Osteoblast (primary cell): ENCODE measurements at regions not wholly inside any gene's neighbourhood (a gene's known extent, or its start where the extent isn't known, plus 50 kb on each side); places are given as distances from the start of the nearest gene placed in this dataset.

ENCODE experiments used
- DNase-seq: peaks from one replicate; pipeline ENCODE4 v3.0.0; 2011; ENCODE audit warnings: low spot score, mixed read lengths; ENCODE audit not compliant: insufficient read length; ENCODE audit errors: missing footprints
- H2AFZ ChIP-seq: 2 replicates; pipeline ENCODE4 v1.6.0; 2011; ENCODE audit warnings: mild to moderate bottlenecking, low read length
- H3K27ac ChIP-seq: 2 replicates; pipeline ENCODE4 v1.5.1; 2011; ENCODE audit warnings: mild to moderate bottlenecking, low read depth, low read length, moderate library complexity
- H3K27me3 ChIP-seq: 2 replicates; pipeline ENCODE4 v1.6.0; 2012; ENCODE audit warnings: mild to moderate bottlenecking, control low read depth, inconsistent platforms, low read length, moderate library complexity; ENCODE audit not compliant: insufficient read depth
- H3K36me3 ChIP-seq: 2 replicates; pipeline ENCODE4 v1.5.1; 2011; ENCODE audit warnings: mild to moderate bottlenecking, low read length, control low read depth, moderate library complexity; ENCODE audit not compliant: insufficient read depth
- H3K4me1 ChIP-seq: 2 replicates; pipeline ENCODE4 v1.5.1; 2011; ENCODE audit warnings: mild to moderate bottlenecking, low read length, control low read depth, moderate library complexity; ENCODE audit not compliant: insufficient read depth
- H3K4me2 ChIP-seq: 2 replicates; pipeline ENCODE4 v1.6.0; 2011; ENCODE audit warnings: mild to moderate bottlenecking, low read length; ENCODE audit not compliant: insufficient read depth
- H3K4me3 ChIP-seq: fragments of 200-600 bp; sonication (generic); 3 replicates; pipeline ENCODE4 v1.5.1; 2012; ENCODE audit warnings: mild to moderate bottlenecking, low read length, inconsistent platforms; ENCODE audit not compliant: insufficient read depth
- H3K79me2 ChIP-seq: 2 replicates; pipeline ENCODE4 v1.6.0; 2012; ENCODE audit warnings: mild to moderate bottlenecking, low read length, control low read depth, inconsistent platforms; ENCODE audit not compliant: insufficient read depth
- H3K9me3 ChIP-seq: 2 replicates; pipeline ENCODE4 v1.5.1; 2011; ENCODE audit warnings: low read depth, low read length, control low read depth
- H4K20me1 ChIP-seq: 2 replicates; pipeline ENCODE4 v1.6.0; 2012; ENCODE audit warnings: mild to moderate bottlenecking, low read length, control low read depth; ENCODE audit not compliant: insufficient read depth
- CTCF ChIP-seq: IDR thresholded peaks from 2 replicates; pipeline ENCODE4 v1.5.1; 2011; ENCODE audit warnings: mild to moderate bottlenecking, low read depth, low read length, moderate library complexity; ENCODE audit errors: extremely low read depth

DNA sequence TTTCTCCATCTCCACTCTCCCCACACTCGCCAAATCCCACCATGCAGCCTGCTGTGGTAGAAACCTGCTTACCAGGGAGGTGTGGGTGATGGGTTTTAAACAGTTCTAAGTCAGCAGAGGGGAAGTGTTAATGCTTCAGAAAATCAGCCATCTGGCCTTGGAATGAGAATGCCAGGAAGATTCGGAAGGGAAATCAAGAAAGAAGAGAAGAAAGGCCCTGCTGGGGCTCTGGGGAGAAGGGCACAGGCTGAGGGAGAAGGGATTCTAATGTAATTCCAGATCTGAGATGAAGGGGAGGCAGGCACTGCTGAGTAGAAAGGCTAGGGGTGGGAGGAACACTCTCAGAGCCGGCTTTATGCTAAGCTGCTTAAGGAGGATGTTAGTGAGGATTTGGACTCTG is 434.7 kb upstream of the DMAC1 start:
- no peaks in the 10 kb centered on the region for H3K36me3 ChIP-seq
- H2AFZ ChIP-seq = no peak overlapping the region
- DNase-seq = no peak
- H3K27me3 ChIP-seq = no peaks in the 10 kb centered on the region
- H3K9me3 ChIP-seq = no peaks in the 10 kb centered on the region
- no peak for TF ChIP-seq CTCF
- H3K4me2 ChIP-seq = no peak overlapping the region
- H3K4me1 ChIP-seq = no peaks in the 10 kb centered on the region
- H3K79me2 ChIP-seq = no peaks in the 10 kb centered on the region
- H3K4me3 ChIP-seq = no peak overlapping the region
- H3K27ac ChIP-seq = no peak overlapping the region
- no peaks in the 10 kb centered on the region for H4K20me1 ChIP-seq

DNA sequence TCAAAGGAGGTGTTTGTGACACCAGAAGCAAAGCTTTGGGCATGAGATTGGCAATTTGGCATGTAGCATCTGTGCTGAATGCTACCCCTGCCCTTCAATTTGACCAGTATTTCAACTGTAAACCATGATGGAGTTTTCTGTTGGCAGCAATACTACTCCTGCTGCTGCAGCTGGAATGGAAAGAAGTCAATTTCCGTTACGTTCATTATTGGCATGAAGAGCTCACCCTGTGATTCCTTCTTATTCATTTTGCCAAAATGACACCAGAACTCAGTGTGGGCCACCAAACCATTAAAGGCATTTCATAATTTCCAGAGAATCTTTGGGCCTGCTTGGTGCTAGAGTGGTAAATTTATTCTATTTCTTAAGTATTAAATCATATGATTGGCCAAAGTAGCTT is 433.1 kb upstream of the DMAC1 start:
- Histone ChIP-seq H3K4me3 (no peak overlapping the region), H4K20me1 (no peaks in the 10 kb centered on the region), H2AFZ (no peak overlapping the region), H3K4me1 (no peaks in the 10 kb centered on the region), H3K36me3 (no peaks in the 10 kb centered on the region), H3K4me2 (no peak overlapping the region), H3K9me3 (no peaks in the 10 kb centered on the region), H3K27ac (no peak overlapping the region), H3K27me3 (no peaks in the 10 kb centered on the region), H3K79me2 (no peaks in the 10 kb centered on the region)
- TF ChIP-seq CTCF = no peak
- DNase-seq = no peak

DNA sequence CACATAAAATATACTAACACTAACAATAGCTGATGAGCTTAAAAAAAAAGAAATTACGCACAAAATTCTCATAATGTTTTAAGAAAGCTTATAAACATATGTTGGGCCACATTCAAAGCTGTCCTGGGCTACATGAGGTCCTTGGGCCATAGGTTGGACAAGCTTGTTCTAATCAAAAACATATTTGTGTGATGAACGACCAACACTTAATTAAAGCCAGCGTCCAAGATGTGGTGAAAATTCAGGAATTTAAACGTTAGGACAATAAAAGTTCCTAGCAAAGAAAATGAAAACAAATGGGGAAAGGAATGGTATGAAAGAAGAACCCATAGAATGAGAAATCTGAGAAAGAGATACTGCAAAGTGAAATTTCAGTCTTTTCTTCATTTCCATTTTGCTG is 429.6 kb upstream of the DMAC1 start:
- Histone ChIP-seq H3K27ac (no peak overlapping the region), H4K20me1 (no peaks in the 10 kb centered on the region), H2AFZ (no peak overlapping the region), H3K4me2 (no peak overlapping the region), H3K4me3 (no peak overlapping the region), H3K79me2 (no peaks in the 10 kb centered on the region), H3K27me3 (no peaks in the 10 kb centered on the region), H3K9me3 (no peaks in the 10 kb centered on the region), H3K36me3 (no peaks in the 10 kb centered on the region), H3K4me1 (no peaks in the 10 kb centered on the region)
- DNase-seq = no peak
- TF ChIP-seq CTCF = no peak

GRCh38 chr9:8224381-8224801 is 424.8 kb upstream of the DMAC1 start:
- Histone ChIP-seq H3K4me3 (no peak overlapping the region), H3K27ac (no peak overlapping the region), H4K20me1 (no peaks in the 10 kb centered on the region), H3K4me2 (no peak overlapping the region), H3K27me3 (no peaks in the 10 kb centered on the region), H3K36me3 (no peaks in the 10 kb centered on the region), H3K4me1 (no peaks in the 10 kb centered on the region), H2AFZ (no peak overlapping the region), H3K9me3 (no peaks in the 10 kb centered on the region), H3K79me2 (no peaks in the 10 kb centered on the region)
- no peak for TF ChIP-seq CTCF
- DNase-seq = no peak
